Lower lobe of right lung (tissue), 2 donors: ENCODE measurements at regions not wholly inside any gene's neighbourhood (a gene's known extent, or its start where the extent isn't known, plus 50 kb on each side); places are given as distances from the start of the nearest gene placed in this dataset.
"Not testable (repeated sequence)": the region's sequence is repeated elsewhere in the genome, so short reads cannot be mapped to it uniquely, and the experiment has no call there.

ENCODE experiments used
- ATAC-seq, 2 donors: fragments of 200-7000 bp; cut with Tn5 transposase; one replicate each; pipeline ENCODE4 v1.9.1; 2020 to 2022; ENCODE audit warnings: mild to moderate bottlenecking in 2 of 2, moderate library complexity in 2 of 2
- DNase-seq: peaks from one replicate; pipeline ENCODE4 v3.0.0-alpha.2; 2020
- H3K27ac ChIP-seq: fragments of 200-600 bp; one replicate; pipeline ENCODE4 v1.8.0; 2022
- H3K27me3 ChIP-seq: fragments of 200-600 bp; one replicate; pipeline ENCODE4 v1.8.0; 2022; ENCODE audit warnings: low read depth
- H3K36me3 ChIP-seq: fragments of 200-600 bp; one replicate; pipeline ENCODE4 v1.8.0; 2022; ENCODE audit warnings: mild to moderate bottlenecking
- H3K4me1 ChIP-seq: fragments of 200-600 bp; one replicate; pipeline ENCODE4 v1.8.0; 2022
- H3K4me3 ChIP-seq: fragments of 200-600 bp; one replicate; pipeline ENCODE4 v1.8.0; 2022; ENCODE audit warnings: mild to moderate bottlenecking
- H3K9me3 ChIP-seq: fragments of 200-600 bp; one replicate; pipeline ENCODE4 v1.8.0; 2022
- CTCF ChIP-seq: fragments of 200-600 bp; IDR thresholded peaks from one replicate; pipeline ENCODE4 v1.8.0; 2022; ENCODE audit warnings: antibody characterized with exemption, mild to moderate bottlenecking
- intact Hi-C: fragments of 100-400 bp; cut with DNase I; formaldehyde crosslinking; loops from one replicate; pipeline ENCODE4 v1.11.0; 2022
- donor health status: DM: no; HTN: yes; CAD: no; lungs with severe emphysema.

- H3K27me3 ChIP-seq = no peaks in the 10 kb centered on the region
- no peaks in the 10 kb centered on the region for H3K36me3 ChIP-seq
- intact Hi-C loops = no loop called here
- H3K9me3 ChIP-seq = peaks cover 26% of the 10 kb centered on the region
- no peak overlapping the region for H3K4me3 ChIP-seq
- H3K27ac ChIP-seq = no peak overlapping the region
- DNase-seq (no peak), ATAC-seq (no peak)
- no peaks in the 10 kb centered on the region for H3K4me1 ChIP-seq
- TF ChIP-seq CTCF = no peak
Observed at GRCh38 chr5:32859211-32859641, 148.1 kb downstream of the NPR3 start.

- no peak for ATAC-seq
- Histone ChIP-seq H3K9me3 (no peaks in the 10 kb centered on the region), H3K4me3 (no peak overlapping the region), H3K27ac (no peak overlapping the region), H3K27me3 (no peaks in the 10 kb centered on the region), H3K4me1 (no peaks in the 10 kb centered on the region), H3K36me3 (no peaks in the 10 kb centered on the region)
- TF ChIP-seq CTCF = no peak
- intact Hi-C loops = no loop called here
- DNase-seq = no peak
Observed at GRCh38 chr5:32865475-32865874, 154.4 kb downstream of the NPR3 start.

GRCh38 chr5:32866138-32866537, 155.0 kb downstream of the NPR3 start:
- no peak overlapping the region for H3K4me3 ChIP-seq
- no peak for DNase-seq
- intact Hi-C loops = no loop called here

GRCh38 chr5:32869216-32869615, 158.1 kb downstream of the NPR3 start:
- no peak for ATAC-seq
- intact Hi-C loops = no loop called here
- H3K4me1 ChIP-seq = no peaks in the 10 kb centered on the region
- H3K4me3 ChIP-seq = no peak overlapping the region
- H3K36me3 ChIP-seq = no peaks in the 10 kb centered on the region
- H3K27ac ChIP-seq = no peak overlapping the region
- DNase-seq = no peak
- peaks cover 11% of the 10 kb centered on the region for H3K9me3 ChIP-seq
- H3K27me3 ChIP-seq = no peaks in the 10 kb centered on the region
- TF ChIP-seq CTCF = no peak

More at GRCh38 chr5:32866138-32866537, 155.0 kb downstream of the NPR3 start:
- no peak for TF ChIP-seq CTCF
- Histone ChIP-seq H3K9me3 (no peaks in the 10 kb centered on the region), H3K27ac (no peak overlapping the region), H3K36me3 (no peaks in the 10 kb centered on the region), H3K4me1 (no peaks in the 10 kb centered on the region), H3K27me3 (no peaks in the 10 kb centered on the region)
- no peak for ATAC-seq

GRCh38 chr5:32876791-32877190, 165.7 kb downstream of the NPR3 start:
- no peak for ATAC-seq
- intact Hi-C loops = no loop called here
- H3K4me3 ChIP-seq = no peak overlapping the region

GRCh38 chr5:32879364-32879763, 168.2 kb downstream of the NPR3 start:
- H3K27ac ChIP-seq, ATAC-seq, H3K36me3 ChIP-seq, H3K27me3 ChIP-seq, DNase-seq, intact Hi-C loops, H3K4me3 ChIP-seq, H3K4me1 ChIP-seq: not testable (repeated sequence)
- H3K9me3 ChIP-seq = peaks cover 11% of the 10 kb centered on the region

More at GRCh38 chr5:32876791-32877190, 165.7 kb downstream of the NPR3 start:
- Histone ChIP-seq H3K4me1 (no peaks in the 10 kb centered on the region), H3K9me3 (peaks cover 11% of the 10 kb centered on the region), H3K27me3 (no peaks in the 10 kb centered on the region), H3K27ac (no peak overlapping the region), H3K36me3 (no peaks in the 10 kb centered on the region)
- no peak for DNase-seq
- TF ChIP-seq CTCF = no peak
